H1 (cell line): ENCODE measurements at regions not wholly inside any gene's neighbourhood (a gene's known extent, or its start where the extent isn't known, plus 50 kb on each side); places are given as distances from the start of the nearest gene placed in this dataset.

Experiments used
- CTCF ChIA-PET: fragments of 300-600 bp; sonication (Branson Sonifier 250); formaldehyde crosslinking; loops from one replicate; lab custom pipeline; 2021; ENCODE audit not compliant: partially characterized antibody; lab: Charles Lee
- POLR2A ChIA-PET: fragments of 300-600 bp; sonication (Branson Sonifier 250); formaldehyde crosslinking; loops from one replicate; lab custom pipeline; 2021; ENCODE audit warnings: inconsistent platforms; ENCODE audit not compliant: partially characterized antibody; lab: Charles Lee
- DNase-seq, 2 experiments: peaks; one replicate each; pipeline versions ENCODE4 v3.0.0 to v3.0.0-alpha.2; 2010 to 2022; ENCODE audit warnings: low spot score in 2 of 2, low read depth in 1 of 2, mixed read lengths in 1 of 2
- FAIRE-seq: peaks from 2 replicates; lab custom pipeline; 2011; peaks lifted over from hg19 to GRCh38; lab: Jason Lieb, UNC
- H2AFZ ChIP-seq: 2 replicates; pipeline ENCODE4 v1.8.1; 2012; ENCODE audit warnings: low read length, inconsistent platforms
- H2AK5ac ChIP-seq: 2 replicates; pipeline ENCODE4 v1.6.1; 2013; ENCODE audit warnings: low read depth, low read length
- H2BK120ac ChIP-seq: replicated peaks from 2 replicates; pipeline ENCODE3; 2013; ENCODE audit warnings: low read depth, low read length, inconsistent platforms
- H2BK12ac ChIP-seq: 2 replicates; pipeline ENCODE4 v1.6.1; 2013; ENCODE audit warnings: low read depth, low read length
- H2BK15ac ChIP-seq: 2 replicates; pipeline ENCODE4 v1.6.1; 2013; ENCODE audit warnings: low read length
- H2BK20ac ChIP-seq: 2 replicates; pipeline ENCODE4 v1.6.1; 2013; ENCODE audit warnings: low read length
- H2BK5ac ChIP-seq: 2 replicates; pipeline ENCODE4 v1.6.1; 2013; ENCODE audit warnings: low read depth, low read length
- H3K14ac ChIP-seq: 2 replicates; pipeline ENCODE4 v1.6.1; 2013; ENCODE audit warnings: inconsistent platforms; ENCODE audit not compliant: insufficient read length
- H3K18ac ChIP-seq: 2 replicates; pipeline ENCODE4 v1.6.1; 2013; ENCODE audit warnings: low read length; ENCODE audit errors: extremely low read depth
- H3K23ac ChIP-seq: 2 replicates; pipeline ENCODE4 v1.6.1; 2013; ENCODE audit warnings: inconsistent platforms; ENCODE audit not compliant: insufficient read length
- H3K23me2 ChIP-seq: 2 replicates; pipeline ENCODE4 v1.6.1; 2013; ENCODE audit warnings: low read depth, low read length
- H3K27ac ChIP-seq: 2 replicates; pipeline ENCODE4 v1.6.1; 2011; ENCODE audit warnings: low read depth, low read length, inconsistent platforms
- H3K27me3 ChIP-seq, 4 experiments: replicated peaks in 1 of 4; 1 replicate in 1 of 4; 2 replicates in 3 of 4; pipeline versions ENCODE4 v1.6.1 to v1.8.1; 2011 to 2013; ENCODE audit warnings: low read length in 3 of 4, mild to moderate bottlenecking in 3 of 4, inconsistent platforms in 2 of 4, mixed read lengths in 2 of 4, moderate library complexity in 1 of 4; ENCODE audit not compliant: control insufficient read depth in 3 of 4, insufficient read depth in 3 of 4; ENCODE audit errors: extremely low read depth in 1 of 4
- H3K36me3 ChIP-seq, 4 experiments: 2 replicates each; pipeline versions ENCODE4 v1.6.1 to v1.8.1; 2011 to 2013; ENCODE audit warnings: mild to moderate bottlenecking in 4 of 4, low read length in 3 of 4, moderate library complexity in 2 of 4, control low read depth in 1 of 4, inconsistent platforms in 1 of 4; ENCODE audit not compliant: insufficient read depth in 4 of 4, control insufficient read depth in 2 of 4
- H3K4ac ChIP-seq: replicated peaks from 2 replicates; pipeline ENCODE3; 2013; ENCODE audit warnings: low read length, low read depth, mixed read lengths, inconsistent platforms; ENCODE audit not compliant: insufficient read length
- H3K4me1 ChIP-seq, 4 experiments: replicated peaks in 1 of 4; 1 replicate in 1 of 4; 2 replicates in 3 of 4; pipeline versions ENCODE4 v1.6.1 to v1.8.1; 2011 to 2013; ENCODE audit warnings: low read length in 3 of 4, inconsistent platforms in 2 of 4, mixed read lengths in 1 of 4; ENCODE audit not compliant: insufficient read depth in 4 of 4, control insufficient read depth in 3 of 4
- H3K4me2 ChIP-seq, 2 experiments: 2 replicates each; pipeline versions ENCODE4 v1.6.1 to v1.8.1; 2011 to 2013; ENCODE audit warnings: low read depth in 2 of 2, low read length in 2 of 2, control low read depth in 1 of 2, inconsistent platforms in 1 of 2, mild to moderate bottlenecking in 1 of 2; ENCODE audit not compliant: insufficient read depth in 1 of 2
- H3K4me3 ChIP-seq, 4 experiments: fragments of 200-600, 300-600 bp in 1 of 4; sonication (generic), shearing (Covaris generic), sonication (Bioruptor Twin) in 1 of 4; 2 replicates each; pipeline versions ENCODE4 v1.5.1 to v1.8.1; 2011 to 2016; ENCODE audit warnings: low read length in 4 of 4, low read depth in 3 of 4, control low read depth in 2 of 4, inconsistent platforms in 2 of 4, mild to moderate bottlenecking in 2 of 4, mixed read lengths in 1 of 4, moderate library complexity in 1 of 4; ENCODE audit not compliant: insufficient read depth in 2 of 4; ENCODE audit errors: extremely low read depth in 1 of 4
- H3K56ac ChIP-seq: replicated peaks from 2 replicates; pipeline ENCODE3; 2013; ENCODE audit warnings: low read depth, mild to moderate bottlenecking, mixed read lengths, low read length, inconsistent platforms; ENCODE audit not compliant: insufficient read length
- H3K79me1 ChIP-seq: 2 replicates; pipeline ENCODE4 v1.6.1; 2013; ENCODE audit warnings: low read depth, low read length, control low read depth
- H3K79me2 ChIP-seq, 2 experiments: 2 replicates each; pipeline versions ENCODE4 v1.6.1 to v1.8.1; 2012 to 2013; ENCODE audit warnings: low read length in 2 of 2, mild to moderate bottlenecking in 2 of 2, inconsistent platforms in 1 of 2; ENCODE audit not compliant: insufficient read depth in 2 of 2, control insufficient read depth in 1 of 2
- H3K9ac ChIP-seq, 4 experiments: replicated peaks in 1 of 4; 1 replicate in 1 of 4; 2 replicates in 3 of 4; pipeline versions ENCODE4 v1.6.1 to v1.8.1; 2011 to 2013; ENCODE audit warnings: low read depth in 3 of 4, low read length in 3 of 4, control low read depth in 2 of 4, mild to moderate bottlenecking in 2 of 4, moderate library complexity in 2 of 4, inconsistent platforms in 1 of 4; ENCODE audit errors: extremely low read depth in 1 of 4
- H3K9me3 ChIP-seq, 2 experiments: 2 replicates each; pipeline versions ENCODE4 v1.6.1 to v1.8.1; 2012 to 2013; ENCODE audit warnings: mild to moderate bottlenecking in 2 of 2, moderate library complexity in 2 of 2, control low read depth in 1 of 2, inconsistent platforms in 1 of 2, low read depth in 1 of 2, low read length in 1 of 2, mixed read lengths in 1 of 2; ENCODE audit not compliant: insufficient read depth in 2 of 2
- H4K20me1 ChIP-seq, 2 experiments: replicated peaks in 1 of 2; 2 replicates each; pipeline versions ENCODE3 to v1.8.1; 2011 to 2013; ENCODE audit warnings: inconsistent platforms in 2 of 2, low read length in 2 of 2, mild to moderate bottlenecking in 1 of 2; ENCODE audit not compliant: insufficient read depth in 2 of 2, control insufficient read depth in 1 of 2
- H4K5ac ChIP-seq: 2 replicates; pipeline ENCODE4 v1.6.1; 2013; ENCODE audit warnings: low read length, low read depth, mixed read lengths, inconsistent platforms; ENCODE audit not compliant: insufficient read length
- H4K8ac ChIP-seq: 2 replicates; pipeline ENCODE4 v1.8.0; 2013; ENCODE audit warnings: mild to moderate bottlenecking, moderate library complexity, low read length, inconsistent platforms; ENCODE audit not compliant: insufficient read depth; ENCODE audit errors: extremely low read depth
- H4K91ac ChIP-seq: replicated peaks from 2 replicates; pipeline ENCODE3; 2013; ENCODE audit warnings: low read length, mixed read lengths, inconsistent platforms; ENCODE audit not compliant: insufficient read length
- CHD1 ChIP-seq: IDR thresholded peaks from 2 replicates; pipeline ENCODE4 v1.6.1; 2012; ENCODE audit warnings: low read depth, low read length, improper control_type of control experiment
- RNF2 ChIP-seq: fragments of 200-900, 300-1000 bp; sonication (generic); IDR thresholded peaks from 2 replicates; pipeline ENCODE4 v1.7.1; 2016; ENCODE audit warnings: borderline replicate concordance, low read depth, mild to moderate bottlenecking, antibody characterized with exemption, low read length; ENCODE audit not compliant: poor library complexity, severe bottlenecking; ENCODE audit errors: missing control alignments
- USF2 ChIP-seq: IDR thresholded peaks from 2 replicates; pipeline ENCODE4 v1.6.1; 2011; ENCODE audit warnings: low read length, improper control_type of control experiment
- WGBS, 2 experiments: shearing (Covaris generic) in 1 of 2; methylation state at CpG; one replicate each; pipeline versions ENCODE4 v1.1.6 to v1.1.7; 2013 to 2015; ENCODE audit warnings: low lambda C conversion rate in 2 of 2, mixed read lengths in 2 of 2, inconsistent platforms in 1 of 2, low coverage in 1 of 2, missing lambda C conversion rate in 1 of 2; ENCODE audit not compliant: insufficient replicate concordance in 2 of 2, insufficient coverage in 1 of 2, insufficient read length in 1 of 2; ENCODE audit errors: extremely low coverage in 1 of 2, missing lambda C conversion rate in 1 of 2; 5-methylcytosine and 5-hydroxymethylcytosine counted together

GRCh38 chr10:69731184-69731583 lies 70.5 kb upstream of the COL13A1 start:
- Histone ChIP-seq H3K18ac (no peak overlapping the region), H2BK120ac (no peak overlapping the region), H4K20me1 (peaks cover 0 to 2% of the 10 kb centered on the region in 2 experiments), H2AFZ (no peak overlapping the region), H3K4ac (no peak overlapping the region), H2AK5ac (0 out of 2 replicates have a peak overlapping the region, but pooled peaks have one; percentile 71), H3K9me3 (0 out of 4 replicates have a peak, but pooled peaks cover 0 to 2% of the 10 kb centered on the region in 2 experiments), H3K4me1 (peaks cover 0 to 10% (median 5%) of the 10 kb centered on the region in 4 experiments; a peak in 4 of 7 replicates), H3K27me3 (no peaks in the 10 kb centered on the region), H4K5ac (no peak overlapping the region), H2BK12ac (no peak overlapping the region), H3K9ac (no peak overlapping the region), H2BK20ac (no peak overlapping the region), H4K91ac (no peak overlapping the region), H2BK15ac (no peak overlapping the region), H3K23ac (no peak overlapping the region), H3K23me2 (no peaks in the 10 kb centered on the region), H3K27ac (no peak overlapping the region), H3K56ac (no peak overlapping the region), H3K4me3 (no peak overlapping the region), H3K79me1 (no peaks in the 10 kb centered on the region), H4K8ac (no peak overlapping the region; the same call in 1 of the 2 replicates), H3K79me2 (no peaks in the 10 kb centered on the region), H2BK5ac (no peak overlapping the region), H3K36me3 (no peaks in the 10 kb centered on the region), H3K14ac (no peak overlapping the region), H3K4me2 (no peak overlapping the region)
- 100% methylated on average over 3 of the region's 3 CpGs; no CpG with 5 or more reads in 1 of the 2 experiments for WGBS, 2 experiments
- POLR2A ChIA-PET, result no interaction called here
- CTCF ChIA-PET, result interaction anchor here (1.1 to 35.5 kb wide), 9 partner anchors 9 to 227 kb away, joined by 3 to 992 read pairs (median 6); no protein-coding TSS in a partner anchor
- no peak for FAIRE-seq
- DNase-seq, result no peak
- no peak for TF ChIP-seq RNF2
- TF ChIP-seq CHD1, result no peak
- TF ChIP-seq USF2, result no peak
